ENCODE measurements at regions not wholly inside any gene's neighbourhood (a gene's known extent, or its start where the extent isn't known, plus 50 kb on each side); places are given as distances from the start of the nearest gene placed in this dataset.
A peak's percentile ranks its signal among the peaks of the same experiment; 100 is the strongest.

DNA sequence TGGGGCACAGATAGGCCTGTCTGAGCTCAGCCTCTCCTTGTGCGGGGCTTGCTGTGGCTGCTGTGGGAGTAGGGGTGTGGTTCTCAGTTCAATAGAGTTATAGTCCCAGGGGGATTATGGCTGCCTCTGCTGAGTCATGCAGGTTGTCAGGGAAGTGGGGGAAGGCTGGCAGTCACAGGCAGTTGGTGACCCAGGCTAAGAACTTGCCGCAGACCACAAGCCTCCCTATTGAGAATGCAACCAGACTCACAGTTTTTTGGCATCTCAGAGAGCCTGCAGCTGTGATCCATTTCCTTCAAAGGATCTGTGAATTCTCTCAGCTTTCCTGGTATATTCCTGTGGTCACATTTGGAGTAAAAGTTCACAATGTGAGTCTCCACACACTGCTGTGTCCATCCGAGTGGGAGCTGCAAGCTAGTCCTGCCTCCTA, 364.9 kb downstream of the ZNF674 start:
- H3K4me3 ChIP-seq (replicated peaks; ENCODE audit: insufficient read depth, low read length) = no peak overlapping the region
- TF ChIP-seq GABPA (IDR thresholded peaks at IDR 0.05; ENCODE audit: low read depth) (no peak), REST (IDR thresholded peaks at IDR 0.05; ENCODE audit: insufficient replicate concordance, low read depth) (no peak), CTCF (IDR thresholded peaks at IDR 0.05; ENCODE audit: insufficient read depth, low read length) (no peak), POLR2AphosphoS5 (IDR thresholded peaks at IDR 0.05; ENCODE audit: low read depth) (peak; percentile 81), SPI1 (IDR thresholded peaks at IDR 0.05; ENCODE audit: borderline replicate concordance, low read depth) (peak; percentile 42; the same call in 1 of the 2 replicates)
- H3K27me3 ChIP-seq (ENCODE audit: insufficient read depth, poor library complexity, severe bottlenecking) = no peaks in the 10 kb centered on the region
- DNase-seq (ENCODE audit: low read depth in 1 of 2, low spot score in 1 of 2) = peak; percentile 65 to 85
- peak overlapping the region; percentile 75 for H3K27ac ChIP-seq (replicated peaks)

DNA sequence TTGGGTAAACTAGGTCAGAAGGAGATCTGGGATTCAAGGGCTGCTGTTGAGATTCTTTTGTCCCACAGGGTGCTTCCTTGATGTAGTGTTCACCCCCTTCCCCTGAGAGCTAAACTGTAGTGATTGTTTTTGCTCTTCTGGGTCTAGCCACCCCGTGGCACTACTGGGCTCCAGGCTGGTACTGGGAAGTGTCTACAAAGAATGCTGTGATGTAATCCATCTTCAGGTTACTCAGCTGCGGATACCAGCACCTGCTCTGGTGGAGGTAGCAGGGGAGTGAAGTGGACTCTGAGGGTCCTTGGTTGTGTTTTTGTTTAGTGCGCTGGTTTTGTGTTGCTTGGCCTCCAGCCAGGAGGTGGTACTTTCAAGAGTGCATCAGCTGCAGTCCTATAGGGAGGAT, 365.5 kb downstream of the ZNF674 start:
- Histone ChIP-seq H3K27ac (replicated peaks) (peak overlapping the region; percentile 75), H3K27me3 (ENCODE audit: insufficient read depth, poor library complexity, severe bottlenecking) (no peaks in the 10 kb centered on the region), H3K4me3 (replicated peaks; ENCODE audit: insufficient read depth, low read length) (no peak overlapping the region)
- TF ChIP-seq GABPA (IDR thresholded peaks at IDR 0.05; ENCODE audit: low read depth) = no peak
- no peak for TF ChIP-seq POLR2AphosphoS5 (IDR thresholded peaks at IDR 0.05; ENCODE audit: low read depth)
- no peak for TF ChIP-seq CTCF (IDR thresholded peaks at IDR 0.05; ENCODE audit: insufficient read depth, low read length)
- TF ChIP-seq REST (IDR thresholded peaks at IDR 0.05; ENCODE audit: insufficient replicate concordance, low read depth) = no peak
- no peak for TF ChIP-seq SPI1 (IDR thresholded peaks at IDR 0.05; ENCODE audit: borderline replicate concordance, low read depth)
- peak in 1 of 2 experiments; percentile 3 for DNase-seq (ENCODE audit: low read depth in 1 of 2, low spot score in 1 of 2)

DNA sequence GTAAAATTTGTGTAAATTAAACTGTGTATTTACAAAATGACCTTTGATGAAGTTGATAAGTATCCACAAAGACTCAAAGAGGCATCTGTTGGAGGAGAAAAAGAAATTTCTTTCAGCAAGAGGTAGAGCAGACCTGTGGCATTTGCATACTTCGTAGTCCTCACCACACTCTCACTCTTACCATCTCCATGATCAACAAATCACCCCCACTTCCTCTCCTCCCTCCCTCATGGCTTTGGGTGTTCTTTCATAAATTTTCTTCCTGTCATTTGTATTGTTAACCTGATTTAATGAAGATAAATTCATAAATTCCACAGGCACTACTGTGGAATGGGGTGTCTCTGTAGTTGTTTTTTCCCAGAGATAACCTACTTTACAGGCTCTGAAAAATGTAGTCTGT, 366.5 kb downstream of the ZNF674 start:
- no peak overlapping the region for H3K4me3 ChIP-seq (replicated peaks; ENCODE audit: insufficient read depth, low read length)
- no peak for TF ChIP-seq POLR2AphosphoS5 (IDR thresholded peaks at IDR 0.05; ENCODE audit: low read depth)
- peak; percentile 41; the same call in 1 of the 2 replicates for TF ChIP-seq SPI1 (IDR thresholded peaks at IDR 0.05; ENCODE audit: borderline replicate concordance, low read depth)
- no peak for TF ChIP-seq REST (IDR thresholded peaks at IDR 0.05; ENCODE audit: insufficient replicate concordance, low read depth)
- no peak for DNase-seq (ENCODE audit: low read depth in 1 of 2, low spot score in 1 of 2)
- H3K27ac ChIP-seq (replicated peaks) = peak overlapping the region; percentile 75
- peaks cover 3% of the 10 kb centered on the region for H3K27me3 ChIP-seq (ENCODE audit: insufficient read depth, poor library complexity, severe bottlenecking)
